ENCODE measurements at regions not wholly inside any gene's neighbourhood (a gene's known extent, or its start where the extent isn't known, plus 50 kb on each side); places are given as distances from the start of the nearest gene placed in this dataset.
A peak's percentile ranks its signal among the peaks of the same experiment; 100 is the strongest.
"Not testable (repeated sequence)": the region's sequence is repeated elsewhere in the genome, so short reads cannot be mapped to it uniquely, and the experiment has no call there.

DNA sequence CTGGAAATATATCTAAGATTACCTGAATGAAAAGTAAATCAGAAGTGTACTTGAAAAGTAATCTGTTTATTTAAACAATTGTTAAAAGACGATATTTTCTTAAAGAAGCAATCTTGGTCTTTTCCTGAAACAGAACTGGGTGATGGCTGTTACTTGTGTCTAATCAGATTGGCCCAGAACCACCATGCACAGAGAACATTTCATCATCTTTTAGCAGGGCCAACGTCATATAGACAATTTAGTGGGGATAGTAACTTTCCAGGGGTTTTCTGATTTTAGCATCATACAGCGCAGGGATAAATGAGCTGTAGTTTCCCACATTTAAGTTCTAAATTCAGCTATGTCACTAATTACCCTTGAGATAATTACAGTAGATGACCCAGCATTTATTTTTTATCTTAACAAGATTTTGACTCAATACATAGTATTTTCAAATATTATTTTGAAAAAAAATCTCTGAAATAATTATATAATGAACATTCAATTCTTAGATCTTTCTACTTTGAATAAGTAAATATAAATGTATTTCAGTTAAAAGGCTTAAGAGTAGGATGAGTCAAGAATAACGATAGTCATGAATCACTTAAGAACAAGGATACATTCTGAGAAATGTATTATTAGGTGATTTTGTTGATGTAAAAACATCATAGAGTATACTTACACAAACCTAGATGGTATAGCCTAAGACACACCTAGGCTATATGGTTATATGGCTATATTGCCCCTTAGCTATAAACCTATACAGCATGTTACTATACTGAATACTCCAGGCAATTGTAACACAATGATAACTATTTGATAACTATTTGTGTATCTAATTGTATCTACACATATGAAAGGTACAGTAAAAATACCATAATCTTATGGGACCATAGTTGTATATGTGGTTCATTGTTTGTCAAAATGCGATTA, 103.8 kb upstream of the MME start:
- no peak for DNase-seq (ENCODE audit: low spot score)

DNA sequence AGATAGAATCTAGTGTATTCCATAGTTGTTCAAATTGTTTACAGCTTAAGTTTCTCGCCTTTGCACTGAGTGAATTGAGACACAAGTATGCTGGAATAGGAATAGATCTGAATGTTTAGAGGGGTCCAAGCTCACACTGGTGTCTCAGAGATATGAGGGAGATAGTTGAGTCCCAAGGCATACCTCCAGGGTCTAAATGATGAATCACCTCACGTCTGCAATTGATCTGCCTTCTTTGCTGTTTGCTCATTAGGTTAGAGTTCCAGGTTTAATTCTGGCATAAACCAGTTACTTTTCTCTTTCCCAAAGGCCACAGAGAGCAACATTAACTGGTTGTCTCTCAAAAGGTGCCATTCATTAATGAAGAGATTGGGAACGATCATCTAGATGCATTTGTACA, 106.3 kb upstream of the MME start:
- DNase-seq (ENCODE audit: low spot score): no peak

DNA sequence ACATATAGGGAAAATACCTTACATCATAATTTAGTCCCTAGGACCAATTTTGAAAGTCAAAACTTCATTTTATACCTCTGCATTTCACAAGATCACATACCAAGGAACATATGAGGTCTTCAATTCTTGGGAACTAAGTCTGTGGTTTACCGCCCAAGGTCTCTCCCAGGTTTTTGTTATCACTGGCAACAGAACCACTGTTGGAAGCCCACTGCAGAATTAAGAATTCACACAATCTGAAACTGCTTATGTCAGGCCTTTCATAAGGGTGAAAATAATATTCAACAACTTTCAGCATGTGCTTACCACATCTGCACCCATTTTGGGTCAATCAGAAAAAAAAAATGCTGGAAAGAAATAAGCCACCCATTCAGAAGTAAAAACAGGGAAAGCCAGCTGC, 107.2 kb upstream of the MME start:
- no peak for DNase-seq (ENCODE audit: low spot score)

DNA sequence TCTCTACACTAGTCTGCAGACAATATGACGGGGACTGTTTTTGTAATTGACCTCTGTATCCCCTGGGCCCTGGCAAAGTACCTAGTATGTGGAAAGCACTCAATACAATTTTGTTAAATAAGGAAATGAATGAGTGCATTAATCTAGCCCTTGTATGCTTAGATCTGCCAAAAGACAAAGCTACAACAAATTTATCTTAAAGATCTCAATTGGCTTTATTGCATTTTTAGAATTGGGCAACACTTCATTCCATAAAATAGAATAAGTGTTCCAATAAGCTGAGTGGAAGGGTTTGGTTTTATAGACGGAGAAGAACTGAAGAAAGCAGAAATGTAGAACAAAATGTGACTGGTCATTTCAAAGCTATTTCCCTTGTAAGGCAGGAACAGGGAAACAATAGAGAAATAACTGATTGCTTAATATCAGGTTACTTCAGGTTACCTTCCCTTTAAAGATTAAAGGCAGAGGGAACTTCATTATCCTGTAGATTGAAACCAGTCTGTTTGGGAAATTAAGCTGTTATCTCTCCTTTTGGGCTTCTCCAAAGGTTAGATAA, 108.3 kb upstream of the MME start:
- DNase-seq (ENCODE audit: low spot score): no peak

DNA sequence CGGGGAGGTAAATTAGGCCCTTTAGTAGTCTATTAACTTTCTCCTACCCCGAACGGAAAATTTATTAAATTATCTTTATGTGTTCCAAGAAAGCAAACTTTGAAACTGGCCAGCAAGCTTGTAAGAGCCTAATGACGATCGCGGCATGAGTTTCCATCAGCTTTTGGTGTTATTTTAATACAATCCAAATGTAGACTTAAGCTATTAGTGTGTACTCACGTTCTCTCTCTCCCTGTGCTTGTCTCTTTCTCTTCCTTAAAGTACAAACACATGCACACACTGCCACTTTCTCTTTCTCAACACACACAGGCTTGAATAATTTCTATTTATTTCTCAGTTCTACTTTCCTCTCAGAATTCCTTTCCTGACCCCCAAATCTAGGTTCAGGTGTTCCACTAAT, 108.8 kb upstream of the MME start:
- no peak for DNase-seq (ENCODE audit: low spot score)

DNA sequence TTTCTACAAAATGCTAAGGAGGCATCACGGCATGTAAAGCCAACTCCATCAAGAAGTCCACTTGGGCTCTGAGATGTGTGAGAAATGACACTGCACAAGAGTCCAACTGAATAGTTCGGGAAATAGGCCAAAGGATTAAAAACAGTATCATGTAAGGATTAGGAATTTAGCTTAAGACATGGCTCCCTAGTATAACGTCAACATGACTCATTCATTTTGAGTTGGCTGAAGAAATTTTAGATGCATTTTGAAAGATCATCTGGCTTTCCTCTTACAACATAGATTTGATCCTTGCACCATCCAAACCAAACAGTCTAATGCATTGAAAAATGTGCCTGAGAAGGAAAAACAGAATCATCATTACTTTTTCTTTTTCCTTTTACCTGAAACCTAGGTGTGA, 109.3 kb upstream of the MME start:
- no peak for DNase-seq (ENCODE audit: low spot score)

DNA sequence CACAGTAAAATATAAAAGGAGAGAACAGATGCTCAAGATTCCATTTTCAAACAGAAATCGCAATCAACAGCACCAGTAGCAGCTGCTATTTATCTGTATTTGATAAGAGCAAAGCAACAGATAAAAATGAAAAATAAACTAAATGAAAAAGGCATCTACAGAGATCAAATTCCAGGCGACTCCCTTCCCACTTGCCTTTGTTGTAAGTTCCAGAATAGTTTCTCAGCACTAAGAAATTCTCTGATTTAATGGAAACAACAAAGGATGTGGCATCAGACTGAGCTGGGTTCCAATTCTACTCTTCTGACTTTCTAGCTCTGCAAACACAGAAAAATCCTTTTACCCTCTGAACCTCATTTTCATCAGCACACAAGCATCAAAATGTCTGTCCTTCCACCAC, 110.8 kb upstream of the MME start:
- no peak for DNase-seq (ENCODE audit: low spot score)

DNA sequence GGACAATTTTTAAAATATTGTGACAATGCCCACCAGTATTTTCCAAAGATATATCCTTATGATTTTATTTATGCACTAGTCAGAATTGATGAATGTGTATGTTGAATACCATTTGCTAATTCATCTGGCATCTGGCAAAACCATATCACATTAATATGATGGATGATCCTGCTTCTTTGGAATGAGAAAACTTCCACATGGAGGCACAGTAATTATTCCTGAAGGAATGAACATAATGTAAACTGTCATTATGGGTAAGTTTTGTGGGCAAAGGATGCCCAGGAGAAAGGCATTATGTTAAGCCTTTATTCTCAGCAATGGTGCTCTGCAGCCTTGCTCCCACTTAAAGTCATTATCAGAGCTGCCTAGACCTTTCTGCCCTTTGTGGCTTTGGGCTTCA, 113.0 kb upstream of the MME start:
- no peak for DNase-seq (ENCODE audit: low spot score)

DNA sequence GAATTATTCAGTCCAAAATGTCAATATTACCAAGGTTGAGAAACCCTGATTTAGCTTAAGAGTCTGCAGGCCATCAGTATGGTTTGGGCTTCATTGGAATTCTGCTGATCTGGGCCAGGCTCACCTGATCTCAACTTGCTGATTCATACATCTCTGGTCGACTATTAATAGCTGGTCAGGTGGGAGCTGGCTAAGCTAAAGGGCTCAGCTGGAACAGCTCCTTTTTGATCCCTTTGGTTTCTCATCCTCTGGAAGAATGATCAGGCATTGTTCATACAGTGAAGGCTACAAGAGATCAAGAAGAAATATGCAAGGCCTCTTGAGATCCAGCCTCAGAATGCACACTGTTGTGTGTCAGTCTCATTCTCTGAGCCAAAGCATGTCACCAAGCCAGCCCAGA, 123.3 kb upstream of the MME start:
- no peak for DNase-seq (ENCODE audit: low spot score)

DNA sequence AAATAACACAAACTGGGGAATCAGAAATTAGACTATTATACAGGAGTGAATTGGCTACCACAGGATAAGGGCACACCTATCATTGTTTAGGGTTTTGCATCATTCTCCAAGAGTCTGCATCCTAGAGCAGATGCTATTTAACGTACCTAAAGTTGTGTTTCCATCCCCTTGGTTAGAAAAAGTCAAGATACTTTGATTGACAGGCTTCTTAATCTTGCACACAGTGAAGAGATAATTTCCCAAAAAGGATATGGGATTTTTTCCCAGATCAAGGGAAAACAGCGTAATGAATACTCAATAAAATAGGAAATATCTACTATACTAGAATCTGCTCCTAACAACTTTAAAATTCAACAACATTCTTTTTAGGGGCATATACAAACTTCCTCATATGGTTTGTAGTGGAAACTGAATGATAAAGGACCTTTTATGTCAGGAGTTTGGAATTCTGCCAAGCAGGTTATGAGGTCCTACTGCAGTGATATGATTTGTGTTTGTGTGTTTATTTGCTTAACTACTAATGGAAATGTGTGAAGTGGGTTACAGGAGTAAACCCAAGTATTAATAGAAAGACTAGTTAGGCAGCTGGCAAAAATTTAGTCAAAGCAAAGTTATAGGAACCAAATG, 124.1 kb upstream of the MME start:
- no peak for DNase-seq (ENCODE audit: low spot score)

DNA sequence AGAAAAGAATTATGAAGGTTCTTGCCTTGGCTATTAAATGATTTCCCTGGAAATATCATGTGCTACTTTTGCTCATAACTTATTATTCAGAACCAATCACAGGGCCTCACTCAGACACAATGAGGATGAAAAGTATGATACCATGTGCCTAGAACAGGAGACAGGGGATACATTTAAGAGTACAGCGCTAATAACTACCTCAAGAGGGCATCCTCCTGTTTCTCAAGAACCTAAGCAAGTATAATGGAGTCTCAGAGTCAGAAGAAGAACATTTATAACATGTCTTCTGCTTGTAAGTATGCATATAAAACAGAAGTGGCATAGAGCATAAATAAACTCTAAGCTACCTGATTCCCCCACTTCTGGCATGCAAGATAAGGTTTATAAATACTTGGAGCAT, 125.4 kb upstream of the MME start:
- no peak for DNase-seq (ENCODE audit: low spot score)

DNA sequence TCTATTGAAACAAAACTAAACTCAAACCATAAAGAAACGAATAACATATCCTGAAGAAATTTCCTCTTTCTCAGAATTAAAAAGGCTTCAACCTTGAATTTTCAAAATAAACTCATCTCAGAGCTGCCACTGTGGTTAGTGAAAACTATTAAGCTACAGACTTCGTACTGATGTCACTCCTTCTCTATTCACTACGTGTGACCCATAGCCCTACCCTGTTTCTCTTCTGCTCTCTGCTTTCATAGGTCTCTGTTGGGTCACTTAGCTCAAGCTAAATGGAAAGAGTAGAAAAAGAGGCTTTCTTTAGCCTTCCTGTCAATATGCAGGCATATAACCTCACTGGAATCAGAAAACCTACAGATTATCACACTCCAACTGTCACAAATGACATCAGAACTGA, 126.6 kb upstream of the MME start:
- no peak for DNase-seq (ENCODE audit: low spot score)

DNA sequence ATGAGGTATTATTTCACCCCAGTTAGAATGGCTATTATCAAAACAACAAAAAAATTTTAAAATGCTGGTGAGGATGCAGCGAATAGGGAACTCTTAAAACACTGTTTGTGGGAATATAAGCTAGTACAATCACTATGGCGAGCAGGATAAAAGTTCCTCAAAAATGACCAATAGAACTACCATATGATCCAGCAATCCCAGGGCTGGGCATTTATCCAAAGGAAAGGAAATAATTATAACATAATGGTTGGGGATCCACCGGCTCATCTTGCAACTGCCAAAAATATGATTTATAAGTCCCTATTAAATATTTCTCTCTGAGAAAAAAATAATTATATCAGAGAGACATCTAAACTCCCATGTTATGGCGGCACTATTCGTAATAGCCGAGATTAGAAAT, 127.6 kb upstream of the MME start:
- no peak for DNase-seq (ENCODE audit: low spot score)

DNA sequence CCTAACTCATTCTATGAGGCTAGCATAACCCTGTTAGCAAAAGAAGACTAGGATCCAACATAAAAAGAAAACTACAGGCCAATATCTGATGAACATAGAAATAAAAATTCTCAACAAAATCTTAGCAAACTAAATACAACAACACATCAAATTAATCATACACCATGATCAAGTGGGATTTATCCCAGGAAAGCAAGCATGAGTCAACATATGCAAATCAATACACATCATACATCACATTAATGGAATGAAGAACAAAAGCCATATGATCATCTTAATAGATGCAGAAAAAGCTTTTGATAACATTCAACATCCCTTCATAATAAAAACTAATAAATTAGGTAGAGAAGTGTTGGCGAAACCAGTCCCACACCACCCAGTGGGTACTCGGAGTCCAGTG, 136.1 kb upstream of the MME start:
- DNase-seq (ENCODE audit: low spot score): no peak

DNA sequence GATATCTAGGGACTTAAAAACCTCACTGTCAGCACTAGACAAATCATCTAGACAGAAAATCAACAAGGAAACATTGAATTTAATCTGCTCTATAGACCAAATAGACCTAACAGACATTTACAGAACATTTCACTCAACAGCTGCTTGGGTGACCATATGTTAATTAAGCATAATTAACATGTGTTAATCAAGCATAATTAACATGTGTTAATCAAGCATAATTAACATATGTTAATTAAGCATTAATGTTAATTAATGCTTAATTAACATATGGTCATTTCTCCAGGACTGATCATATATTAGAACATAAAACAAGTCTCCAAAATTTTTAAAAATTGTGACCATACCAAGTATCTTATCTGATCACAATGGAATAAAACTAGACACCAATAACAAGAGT, 137.3 kb upstream of the MME start:
- no peak for DNase-seq (ENCODE audit: low spot score)

DNA sequence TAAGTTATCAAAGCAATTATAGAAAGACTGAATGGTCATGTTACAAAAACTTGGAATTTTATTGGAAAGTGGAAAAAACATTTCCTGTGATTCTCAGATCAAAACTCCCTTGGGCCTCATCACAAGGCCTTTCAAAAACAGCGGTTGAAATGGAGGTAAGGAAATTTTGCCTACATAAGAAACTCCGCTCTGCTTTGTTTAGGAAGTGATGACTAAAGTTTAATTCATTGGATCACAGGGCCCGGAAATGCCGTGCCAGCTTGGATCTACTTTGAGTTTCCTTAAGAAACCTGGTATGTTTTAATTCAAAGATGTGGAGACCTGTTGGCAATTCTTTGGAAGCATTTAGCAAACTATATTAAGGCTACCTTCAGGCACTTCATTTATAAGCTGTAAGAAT, 143.9 kb upstream of the MME start:
- DNase-seq (ENCODE audit: low spot score): no peak

DNA sequence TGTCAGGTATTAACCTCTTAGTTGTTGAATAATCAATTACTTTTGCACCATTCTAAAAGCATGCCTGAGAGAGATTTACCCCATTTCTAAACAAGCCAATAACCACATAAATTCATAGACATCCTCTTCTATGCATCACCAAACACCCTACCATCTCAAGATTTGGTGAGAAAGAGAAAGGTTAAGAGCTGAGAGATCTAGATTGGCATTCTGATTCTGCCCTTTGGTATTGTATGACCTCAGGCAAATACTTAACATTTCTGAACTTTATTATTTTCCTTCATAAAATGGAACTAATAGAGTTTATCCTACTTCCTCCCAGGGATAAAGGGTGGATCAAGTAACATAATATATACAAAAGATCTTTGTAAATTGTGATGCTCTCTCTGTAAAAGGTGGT, 146.5 kb upstream of the MME start:
- DNase-seq (ENCODE audit: low spot score): no peak

DNA sequence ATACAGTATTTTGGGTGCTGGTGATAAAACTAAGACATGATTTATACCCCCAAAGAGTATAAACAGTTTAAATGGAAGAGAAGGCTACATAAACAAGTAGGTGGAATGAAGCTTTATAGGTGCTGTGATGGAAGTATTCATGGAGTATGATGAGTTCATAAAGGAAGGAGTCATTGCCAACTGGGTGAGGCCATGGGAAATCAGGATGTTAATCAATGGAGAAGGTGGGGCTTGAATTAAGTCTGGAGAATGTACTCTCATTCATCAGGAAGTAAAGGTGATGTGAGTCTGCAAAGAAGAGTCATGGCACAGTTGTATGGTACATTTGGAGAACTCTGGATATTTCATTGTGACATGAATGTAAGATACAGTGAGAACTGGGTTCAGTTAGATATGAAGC, 147.5 kb upstream of the MME start:
- no peak for DNase-seq (ENCODE audit: low spot score)

DNA sequence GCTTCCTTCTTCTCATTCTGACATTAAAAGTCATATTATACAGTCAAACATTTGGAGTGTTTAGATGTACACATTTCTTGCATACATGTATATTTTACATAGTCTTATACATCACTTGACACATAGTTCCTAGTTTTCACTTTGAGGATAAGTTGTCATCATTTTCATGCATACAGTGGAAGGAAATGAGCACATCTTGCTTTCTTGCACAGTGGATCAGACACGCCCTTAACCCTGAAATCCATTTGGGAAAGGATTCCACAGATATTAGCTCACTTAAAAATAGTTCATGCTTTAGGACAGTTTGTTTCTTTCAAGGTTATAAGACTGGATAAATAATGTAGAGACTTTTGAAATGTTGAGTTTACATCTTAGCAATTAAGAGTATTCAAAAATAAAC, 148.6 kb upstream of the MME start:
- no peak for DNase-seq (ENCODE audit: low spot score)

DNA sequence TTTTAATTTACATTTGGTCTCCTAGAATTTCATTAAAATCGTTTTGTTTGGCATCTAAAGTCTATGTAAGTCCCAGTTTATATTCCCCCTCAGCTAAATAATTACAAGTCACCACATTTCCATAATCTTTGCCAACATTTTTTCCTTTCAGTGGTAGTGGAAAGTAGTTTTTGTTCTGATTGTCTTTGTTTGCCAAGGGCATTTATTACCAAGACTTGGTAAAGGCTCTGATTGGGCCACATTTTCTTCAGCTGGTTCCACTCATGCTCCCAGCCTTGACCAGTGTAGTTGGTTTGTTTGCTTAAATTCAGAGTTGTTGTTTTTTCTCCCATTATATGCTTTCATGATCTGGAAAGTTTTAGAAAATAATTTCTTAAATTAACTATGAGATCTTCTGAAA, 153.4 kb upstream of the MME start:
- no peak for DNase-seq (ENCODE audit: low spot score)

DNA sequence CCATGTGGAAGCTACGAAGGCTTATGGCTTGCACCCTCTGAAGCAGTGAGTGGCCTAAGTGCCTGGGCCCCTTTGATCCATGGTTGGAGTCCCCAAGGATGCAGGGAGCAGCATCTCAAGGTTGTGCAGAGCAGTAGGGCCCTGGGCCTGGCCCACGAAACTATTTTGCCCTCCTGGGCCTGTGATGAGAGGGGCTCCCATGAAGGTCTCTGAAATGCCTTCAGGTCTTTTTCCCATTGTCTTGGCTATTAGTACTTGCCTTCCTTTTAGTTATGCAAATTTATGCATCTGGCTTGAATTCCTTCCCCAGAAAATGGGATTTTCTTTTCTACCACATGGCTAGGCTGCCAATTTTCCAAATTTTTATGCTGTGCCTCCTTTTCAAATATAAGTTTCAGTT, 158.8 kb upstream of the MME start:
- DNase-seq (ENCODE audit: low spot score): no peak

DNA sequence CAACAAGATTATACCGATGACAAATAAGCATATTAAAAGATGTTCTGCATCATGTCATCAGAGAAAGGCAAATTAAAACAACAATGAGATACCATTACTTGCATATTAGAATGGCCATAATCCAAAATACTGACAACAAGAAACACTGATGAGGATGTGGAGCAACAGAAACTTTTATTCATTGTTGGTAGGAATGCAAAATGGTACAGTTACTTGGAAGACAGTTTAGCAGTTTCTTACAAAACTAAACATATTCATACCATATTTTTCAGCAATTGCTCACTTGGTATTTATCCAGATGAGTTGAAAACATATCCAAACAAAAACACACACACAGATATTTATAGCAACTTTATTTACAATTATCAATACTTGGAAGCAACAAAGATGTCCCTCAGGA, 160.9 kb upstream of the MME start:
- DNase-seq (ENCODE audit: low spot score): no peak

DNA sequence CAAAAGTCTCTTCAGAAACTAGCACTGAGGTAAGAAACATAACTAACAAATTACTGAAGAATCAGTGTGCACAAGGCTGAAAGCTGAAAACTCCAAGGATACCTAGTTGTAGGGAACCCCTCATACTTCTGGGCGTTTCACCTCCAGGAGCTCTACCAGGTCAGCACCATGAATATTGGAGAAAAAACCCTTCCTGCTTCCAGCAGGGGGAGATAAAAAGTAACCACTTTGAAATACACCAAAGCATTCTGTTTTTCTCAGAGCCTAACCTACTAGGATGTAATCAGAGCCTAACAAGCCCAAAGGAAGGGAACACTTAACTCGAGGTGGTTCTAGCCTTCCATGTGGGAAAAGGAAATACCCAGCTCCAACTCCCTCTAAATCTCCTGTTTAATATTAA, 175.8 kb upstream of the MME start:
- DNase-seq (ENCODE audit: low spot score): peak; percentile 7

DNA sequence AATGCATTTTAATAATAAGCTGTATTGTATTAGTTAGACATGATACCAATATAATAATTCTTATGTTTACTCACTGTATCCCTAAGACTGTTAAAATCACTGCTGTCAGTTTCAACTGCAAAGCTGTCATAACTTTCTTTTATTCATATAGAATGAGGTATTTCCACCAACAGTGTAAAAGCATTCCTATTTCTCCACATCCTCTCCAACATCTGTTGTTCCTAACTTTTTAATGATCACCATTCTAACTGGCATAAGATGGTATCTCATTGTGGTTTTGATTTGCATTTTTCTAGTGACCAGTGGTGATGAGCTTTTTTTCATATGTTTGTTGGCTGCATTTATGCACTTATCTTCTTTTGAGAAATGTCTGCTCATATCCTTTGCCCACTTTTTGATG, 177.6 kb upstream of the MME start:
- not testable (repeated sequence) for DNase-seq (ENCODE audit: low spot score)
